ENCODE measurements at regions not wholly inside any gene's neighbourhood (a gene's known extent, or its start where the extent isn't known, plus 50 kb on each side); places are given as distances from the start of the nearest gene placed in this dataset.

GRCh38 chr13:50761406-50761805, 82.1 kb downstream of the DLEU7 start:
- TF ChIP-seq CTCF (IDR thresholded peaks at IDR 0.05), result no peak
- no peak for TF ChIP-seq POLR2A (IDR thresholded peaks at IDR 0.05; ENCODE audit: low read depth)
- no peak for TF ChIP-seq EP300 (IDR thresholded peaks at IDR 0.05)
- TF ChIP-seq POLR2AphosphoS5 (IDR thresholded peaks at IDR 0.05), result no peak

Measured in esophagus muscularis mucosa (tissue), 4 donors.